GM23338 (cell line): ENCODE measurements at regions not wholly inside any gene's neighbourhood (a gene's known extent, or its start where the extent isn't known, plus 50 kb on each side); places are given as distances from the start of the nearest gene placed in this dataset.

Experiments used
- CREB1 ChIP-seq: fragments of 250-450 bp; sonication (Bioruptor Pico); IDR thresholded peaks from 2 replicates; pipeline ENCODE4 v1.5.0; 2020; ENCODE audit warnings: low read depth, mild to moderate bottlenecking, moderate library complexity
- EZH2 ChIP-seq: fragments of 200-600 bp; sonication (generic); IDR thresholded peaks from one replicate; pipeline ENCODE4 v1.8.0; 2017; ENCODE audit warnings: antibody characterized with exemption, mild to moderate bottlenecking, low read depth; ENCODE audit not compliant: unreplicated experiment
- EZH2phosphoT487 ChIP-seq: fragments of 200-600 bp; sonication (generic); IDR thresholded peaks from one replicate; pipeline ENCODE4 v1.8.1; 2018; ENCODE audit warnings: antibody characterized with exemption; ENCODE audit not compliant: unreplicated experiment
- JUNB ChIP-seq: IDR thresholded peaks from one replicate; pipeline ENCODE4 v1.6.1; 2016; ENCODE audit warnings: antibody characterized with exemption; ENCODE audit not compliant: unreplicated experiment
- NANOG ChIP-seq: IDR thresholded peaks from 2 replicates; pipeline ENCODE4 v1.6.1; 2016; ENCODE audit warnings: antibody characterized with exemption, borderline replicate concordance
- POLR2AphosphoS5 ChIP-seq: IDR thresholded peaks from 2 replicates; pipeline ENCODE4 v1.6.1; 2016; ENCODE audit warnings: antibody characterized with exemption, low read depth
- STAT1 ChIP-seq: IDR thresholded peaks from one replicate; pipeline ENCODE4 v1.6.1; 2016; ENCODE audit warnings: antibody characterized with exemption; ENCODE audit not compliant: unreplicated experiment
- ZNF331 ChIP-seq: fragments of 250-450 bp; sonication (Bioruptor Pico); IDR thresholded peaks from 2 replicates; pipeline ENCODE4 v1.5.0; 2020; ENCODE audit warnings: low read depth, mild to moderate bottlenecking, moderate library complexity
- TF ChIP-seq, protein P1 (sequence below), 2 experiments: fragments of 200-600 bp in 1 of 2; sonication (generic) in 1 of 2; conservative IDR thresholded peaks; 2 replicates each; pipeline versions ENCODE4 v1.5.1 to v1.6.1; 2016 to 2017; ENCODE audit warnings: antibody characterized with exemption in 2 of 2, low read depth in 2 of 2, mild to moderate bottlenecking in 2 of 2, moderate library complexity in 1 of 2
- TF ChIP-seq, protein P2 (sequence below): fragments of 250-450 bp; sonication (Bioruptor Pico); IDR thresholded peaks from 2 replicates; pipeline ENCODE4 v1.5.0; 2020; ENCODE audit warnings: mild to moderate bottlenecking, moderate library complexity
- TF ChIP-seq, protein P3 (sequence below): IDR thresholded peaks from one replicate; pipeline ENCODE4 v1.6.1; 2018; ENCODE audit warnings: antibody characterized with exemption; ENCODE audit not compliant: unreplicated experiment
- TF ChIP-seq, protein P4 (sequence below): IDR thresholded peaks from 2 replicates; pipeline ENCODE4 v1.6.1; 2016; ENCODE audit warnings: antibody characterized with exemption

DNA sequence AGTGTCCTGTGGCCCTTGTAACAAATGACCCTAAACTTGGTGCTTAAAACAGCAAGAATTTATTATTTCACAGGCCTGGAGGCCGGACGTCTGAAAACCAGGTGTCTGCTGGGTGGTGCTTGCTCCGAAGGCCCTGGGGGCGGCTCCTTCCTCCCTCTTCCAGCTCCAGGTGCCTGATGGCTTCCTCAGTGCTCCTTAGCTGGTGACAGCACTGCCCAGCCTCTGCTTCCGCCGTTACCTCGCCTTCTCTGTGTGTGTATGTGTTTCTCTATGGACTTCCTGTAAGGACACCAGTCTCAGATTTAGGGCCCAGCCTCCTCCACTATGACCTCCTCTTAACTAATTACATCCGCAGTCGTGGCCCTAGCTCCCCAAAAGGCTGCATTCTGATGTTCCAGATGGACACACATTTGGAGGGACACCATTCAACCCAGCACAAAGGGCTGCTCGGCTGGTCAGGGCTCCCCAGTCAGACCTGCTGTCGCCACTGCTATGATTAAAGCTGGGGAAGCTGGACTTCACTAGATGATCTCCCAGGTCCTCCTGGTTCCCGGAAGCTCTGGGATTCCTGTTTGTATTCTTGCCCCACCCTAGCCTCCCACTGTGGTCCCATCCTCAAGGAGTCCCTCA lies 172.8 kb downstream of the IRF8 start:
- TF ChIP-seq POLR2AphosphoS5 (no peak), EZH2phosphoT487 (no peak), EZH2 (no peak), CREB1 (CRISPR knock-in tag) (no peak), JUNB (no peak), STAT1 (no peak), ZNF331 (CRISPR knock-in tag) (no peak), NANOG (no peak)
- TF ChIP-seq, protein P1, sequence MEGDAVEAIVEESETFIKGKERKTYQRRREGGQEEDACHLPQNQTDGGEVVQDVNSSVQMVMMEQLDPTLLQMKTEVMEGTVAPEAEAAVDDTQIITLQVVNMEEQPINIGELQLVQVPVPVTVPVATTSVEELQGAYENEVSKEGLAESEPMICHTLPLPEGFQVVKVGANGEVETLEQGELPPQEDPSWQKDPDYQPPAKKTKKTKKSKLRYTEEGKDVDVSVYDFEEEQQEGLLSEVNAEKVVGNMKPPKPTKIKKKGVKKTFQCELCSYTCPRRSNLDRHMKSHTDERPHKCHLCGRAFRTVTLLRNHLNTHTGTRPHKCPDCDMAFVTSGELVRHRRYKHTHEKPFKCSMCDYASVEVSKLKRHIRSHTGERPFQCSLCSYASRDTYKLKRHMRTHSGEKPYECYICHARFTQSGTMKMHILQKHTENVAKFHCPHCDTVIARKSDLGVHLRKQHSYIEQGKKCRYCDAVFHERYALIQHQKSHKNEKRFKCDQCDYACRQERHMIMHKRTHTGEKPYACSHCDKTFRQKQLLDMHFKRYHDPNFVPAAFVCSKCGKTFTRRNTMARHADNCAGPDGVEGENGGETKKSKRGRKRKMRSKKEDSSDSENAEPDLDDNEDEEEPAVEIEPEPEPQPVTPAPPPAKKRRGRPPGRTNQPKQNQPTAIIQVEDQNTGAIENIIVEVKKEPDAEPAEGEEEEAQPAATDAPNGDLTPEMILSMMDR (conservative IDR thresholded peaks at IDR 0.05; ENCODE audit: low read depth in 2 of 2), result no peak
- TF ChIP-seq, protein P2, sequence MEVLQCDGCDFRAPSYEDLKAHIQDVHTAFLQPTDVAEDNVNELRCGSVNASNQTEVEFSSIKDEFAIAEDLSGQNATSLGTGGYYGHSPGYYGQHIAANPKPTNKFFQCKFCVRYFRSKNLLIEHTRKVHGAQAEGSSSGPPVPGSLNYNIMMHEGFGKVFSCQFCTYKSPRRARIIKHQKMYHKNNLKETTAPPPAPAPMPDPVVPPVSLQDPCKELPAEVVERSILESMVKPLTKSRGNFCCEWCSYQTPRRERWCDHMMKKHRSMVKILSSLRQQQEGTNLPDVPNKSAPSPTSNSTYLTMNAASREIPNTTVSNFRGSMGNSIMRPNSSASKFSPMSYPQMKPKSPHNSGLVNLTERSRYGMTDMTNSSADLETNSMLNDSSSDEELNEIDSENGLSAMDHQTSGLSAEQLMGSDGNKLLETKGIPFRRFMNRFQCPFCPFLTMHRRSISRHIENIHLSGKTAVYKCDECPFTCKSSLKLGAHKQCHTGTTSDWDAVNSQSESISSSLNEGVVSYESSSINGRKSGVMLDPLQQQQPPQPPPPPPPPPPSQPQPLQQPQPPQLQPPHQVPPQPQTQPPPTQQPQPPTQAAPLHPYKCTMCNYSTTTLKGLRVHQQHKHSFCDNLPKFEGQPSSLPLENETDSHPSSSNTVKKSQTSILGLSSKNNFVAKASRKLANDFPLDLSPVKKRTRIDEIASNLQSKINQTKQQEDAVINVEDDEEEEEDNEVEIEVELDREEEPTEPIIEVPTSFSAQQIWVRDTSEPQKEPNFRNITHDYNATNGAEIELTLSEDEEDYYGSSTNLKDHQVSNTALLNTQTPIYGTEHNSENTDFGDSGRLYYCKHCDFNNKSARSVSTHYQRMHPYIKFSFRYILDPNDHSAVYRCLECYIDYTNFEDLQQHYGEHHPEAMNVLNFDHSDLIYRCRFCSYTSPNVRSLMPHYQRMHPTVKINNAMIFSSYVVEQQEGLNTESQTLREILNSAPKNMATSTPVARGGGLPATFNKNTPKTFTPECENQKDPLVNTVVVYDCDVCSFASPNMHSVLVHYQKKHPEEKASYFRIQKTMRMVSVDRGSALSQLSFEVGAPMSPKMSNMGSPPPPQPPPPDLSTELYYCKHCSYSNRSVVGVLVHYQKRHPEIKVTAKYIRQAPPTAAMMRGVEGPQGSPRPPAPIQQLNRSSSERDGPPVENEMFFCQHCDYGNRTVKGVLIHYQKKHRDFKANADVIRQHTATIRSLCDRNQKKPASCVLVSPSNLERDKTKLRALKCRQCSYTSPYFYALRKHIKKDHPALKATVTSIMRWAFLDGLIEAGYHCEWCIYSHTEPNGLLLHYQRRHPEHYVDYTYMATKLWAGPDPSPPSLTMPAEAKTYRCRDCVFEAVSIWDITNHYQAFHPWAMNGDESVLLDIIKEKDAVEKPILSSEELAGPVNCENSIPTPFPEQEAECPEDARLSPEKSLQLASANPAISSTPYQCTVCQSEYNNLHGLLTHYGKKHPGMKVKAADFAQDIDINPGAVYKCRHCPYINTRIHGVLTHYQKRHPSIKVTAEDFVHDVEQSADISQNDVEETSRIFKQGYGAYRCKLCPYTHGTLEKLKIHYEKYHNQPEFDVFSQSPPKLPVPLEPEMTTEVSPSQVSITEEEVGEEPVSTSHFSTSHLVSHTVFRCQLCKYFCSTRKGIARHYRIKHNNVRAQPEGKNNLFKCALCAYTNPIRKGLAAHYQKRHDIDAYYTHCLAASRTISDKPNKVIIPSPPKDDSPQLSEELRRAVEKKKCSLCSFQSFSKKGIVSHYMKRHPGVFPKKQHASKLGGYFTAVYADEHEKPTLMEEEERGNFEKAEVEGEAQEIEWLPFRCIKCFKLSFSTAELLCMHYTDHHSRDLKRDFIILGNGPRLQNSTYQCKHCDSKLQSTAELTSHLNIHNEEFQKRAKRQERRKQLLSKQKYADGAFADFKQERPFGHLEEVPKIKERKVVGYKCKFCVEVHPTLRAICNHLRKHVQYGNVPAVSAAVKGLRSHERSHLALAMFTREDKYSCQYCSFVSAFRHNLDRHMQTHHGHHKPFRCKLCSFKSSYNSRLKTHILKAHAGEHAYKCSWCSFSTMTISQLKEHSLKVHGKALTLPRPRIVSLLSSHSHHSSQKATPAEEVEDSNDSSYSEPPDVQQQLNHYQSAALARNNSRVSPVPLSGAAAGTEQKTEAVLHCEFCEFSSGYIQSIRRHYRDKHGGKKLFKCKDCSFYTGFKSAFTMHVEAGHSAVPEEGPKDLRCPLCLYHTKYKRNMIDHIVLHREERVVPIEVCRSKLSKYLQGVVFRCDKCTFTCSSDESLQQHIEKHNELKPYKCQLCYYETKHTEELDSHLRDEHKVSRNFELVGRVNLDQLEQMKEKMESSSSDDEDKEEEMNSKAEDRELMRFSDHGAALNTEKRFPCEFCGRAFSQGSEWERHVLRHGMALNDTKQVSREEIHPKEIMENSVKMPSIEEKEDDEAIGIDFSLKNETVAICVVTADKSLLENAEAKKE (CRISPR knock-in tag), result no peak
- TF ChIP-seq, protein P3, sequence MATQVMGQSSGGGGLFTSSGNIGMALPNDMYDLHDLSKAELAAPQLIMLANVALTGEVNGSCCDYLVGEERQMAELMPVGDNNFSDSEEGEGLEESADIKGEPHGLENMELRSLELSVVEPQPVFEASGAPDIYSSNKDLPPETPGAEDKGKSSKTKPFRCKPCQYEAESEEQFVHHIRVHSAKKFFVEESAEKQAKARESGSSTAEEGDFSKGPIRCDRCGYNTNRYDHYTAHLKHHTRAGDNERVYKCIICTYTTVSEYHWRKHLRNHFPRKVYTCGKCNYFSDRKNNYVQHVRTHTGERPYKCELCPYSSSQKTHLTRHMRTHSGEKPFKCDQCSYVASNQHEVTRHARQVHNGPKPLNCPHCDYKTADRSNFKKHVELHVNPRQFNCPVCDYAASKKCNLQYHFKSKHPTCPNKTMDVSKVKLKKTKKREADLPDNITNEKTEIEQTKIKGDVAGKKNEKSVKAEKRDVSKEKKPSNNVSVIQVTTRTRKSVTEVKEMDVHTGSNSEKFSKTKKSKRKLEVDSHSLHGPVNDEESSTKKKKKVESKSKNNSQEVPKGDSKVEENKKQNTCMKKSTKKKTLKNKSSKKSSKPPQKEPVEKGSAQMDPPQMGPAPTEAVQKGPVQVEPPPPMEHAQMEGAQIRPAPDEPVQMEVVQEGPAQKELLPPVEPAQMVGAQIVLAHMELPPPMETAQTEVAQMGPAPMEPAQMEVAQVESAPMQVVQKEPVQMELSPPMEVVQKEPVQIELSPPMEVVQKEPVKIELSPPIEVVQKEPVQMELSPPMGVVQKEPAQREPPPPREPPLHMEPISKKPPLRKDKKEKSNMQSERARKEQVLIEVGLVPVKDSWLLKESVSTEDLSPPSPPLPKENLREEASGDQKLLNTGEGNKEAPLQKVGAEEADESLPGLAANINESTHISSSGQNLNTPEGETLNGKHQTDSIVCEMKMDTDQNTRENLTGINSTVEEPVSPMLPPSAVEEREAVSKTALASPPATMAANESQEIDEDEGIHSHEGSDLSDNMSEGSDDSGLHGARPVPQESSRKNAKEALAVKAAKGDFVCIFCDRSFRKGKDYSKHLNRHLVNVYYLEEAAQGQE, result no peak
- TF ChIP-seq, protein P4, sequence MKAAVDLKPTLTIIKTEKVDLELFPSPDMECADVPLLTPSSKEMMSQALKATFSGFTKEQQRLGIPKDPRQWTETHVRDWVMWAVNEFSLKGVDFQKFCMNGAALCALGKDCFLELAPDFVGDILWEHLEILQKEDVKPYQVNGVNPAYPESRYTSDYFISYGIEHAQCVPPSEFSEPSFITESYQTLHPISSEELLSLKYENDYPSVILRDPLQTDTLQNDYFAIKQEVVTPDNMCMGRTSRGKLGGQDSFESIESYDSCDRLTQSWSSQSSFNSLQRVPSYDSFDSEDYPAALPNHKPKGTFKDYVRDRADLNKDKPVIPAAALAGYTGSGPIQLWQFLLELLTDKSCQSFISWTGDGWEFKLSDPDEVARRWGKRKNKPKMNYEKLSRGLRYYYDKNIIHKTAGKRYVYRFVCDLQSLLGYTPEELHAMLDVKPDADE, result no peak
